ENCODE measurements at regions not wholly inside any gene's neighbourhood (a gene's known extent, or its start where the extent isn't known, plus 50 kb on each side); places are given as distances from the start of the nearest gene placed in this dataset.
"Not testable (repeated sequence)": the region's sequence is repeated elsewhere in the genome, so short reads cannot be mapped to it uniquely, and the experiment has no call there.

- no peak for DNase-seq (ENCODE audit: low read depth, low spot score)
Measured at GRCh38 chr2:60357996-60358395, 195.5 kb downstream of the BCL11A start.

- DNase-seq (ENCODE audit: low read depth, low spot score) = no peak
Measured at GRCh38 chr2:60356346-60356745, 197.1 kb downstream of the BCL11A start.

DNA sequence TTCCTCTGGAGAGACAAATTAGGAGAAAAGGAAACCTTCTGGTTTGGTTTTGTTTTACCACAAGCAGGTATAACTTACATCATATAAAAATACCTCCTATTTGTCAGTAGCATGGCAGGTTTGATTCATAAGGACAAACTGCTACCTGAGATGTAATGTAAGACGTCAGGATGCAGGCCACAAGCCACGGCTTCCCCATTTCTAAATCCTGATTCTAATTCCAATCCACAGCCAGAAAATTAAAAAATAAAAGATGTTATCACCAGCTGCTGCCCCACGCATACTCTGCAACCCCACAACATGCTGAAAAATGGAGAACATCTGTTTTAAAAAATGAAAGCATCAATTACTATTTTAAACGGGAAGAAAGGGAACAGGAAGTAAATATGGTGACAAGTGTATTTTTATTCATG is 197.6 kb downstream of the BCL11A start:
- DNase-seq (ENCODE audit: low read depth, low spot score) = no peak

DNA sequence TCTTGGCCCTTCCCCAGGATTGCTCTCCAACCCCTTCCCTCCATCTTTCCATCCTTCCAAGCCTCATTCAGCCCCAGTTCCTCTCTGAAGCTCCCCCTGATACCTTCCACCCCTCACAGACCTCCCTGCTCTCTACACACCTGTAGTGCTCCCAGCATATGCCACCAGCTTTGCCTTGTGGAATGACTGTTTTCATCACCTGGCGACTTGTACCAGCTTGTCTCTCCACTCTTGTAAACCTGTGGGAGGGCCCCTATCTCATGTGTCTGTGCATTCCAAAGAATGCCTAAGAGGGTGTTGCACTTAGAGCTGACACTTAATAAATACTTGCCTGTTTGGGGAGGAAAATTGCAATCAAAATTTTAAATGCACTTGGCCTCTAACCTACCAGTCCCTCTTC is 198.7 kb downstream of the BCL11A start:
- DNase-seq (ENCODE audit: low read depth, low spot score) = no peak

DNA sequence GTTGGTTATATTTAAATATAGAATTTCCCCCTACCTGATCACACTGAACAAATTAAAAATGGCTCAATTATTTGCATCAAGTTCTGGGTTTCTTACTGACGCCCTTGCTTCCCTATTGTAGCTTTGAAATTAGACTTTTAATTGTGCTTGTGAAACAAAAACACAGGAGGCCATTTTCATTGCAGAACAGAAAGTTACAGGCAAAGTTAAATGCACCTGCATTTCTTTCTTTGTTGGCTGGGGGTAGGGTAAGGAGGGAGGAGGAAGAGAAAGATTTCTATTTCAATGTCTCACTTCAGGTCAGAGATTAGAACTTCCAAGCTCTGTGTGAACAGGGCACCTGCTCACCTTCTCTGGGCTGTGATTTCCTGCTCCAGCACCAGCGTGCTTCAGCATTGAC is 199.6 kb downstream of the BCL11A start:
- no peak for DNase-seq (ENCODE audit: low read depth, low spot score)

GRCh38 chr2:60353406-60353800 is 200.1 kb downstream of the BCL11A start:
- DNase-seq (ENCODE audit: low read depth, low spot score) = no peak

DNA sequence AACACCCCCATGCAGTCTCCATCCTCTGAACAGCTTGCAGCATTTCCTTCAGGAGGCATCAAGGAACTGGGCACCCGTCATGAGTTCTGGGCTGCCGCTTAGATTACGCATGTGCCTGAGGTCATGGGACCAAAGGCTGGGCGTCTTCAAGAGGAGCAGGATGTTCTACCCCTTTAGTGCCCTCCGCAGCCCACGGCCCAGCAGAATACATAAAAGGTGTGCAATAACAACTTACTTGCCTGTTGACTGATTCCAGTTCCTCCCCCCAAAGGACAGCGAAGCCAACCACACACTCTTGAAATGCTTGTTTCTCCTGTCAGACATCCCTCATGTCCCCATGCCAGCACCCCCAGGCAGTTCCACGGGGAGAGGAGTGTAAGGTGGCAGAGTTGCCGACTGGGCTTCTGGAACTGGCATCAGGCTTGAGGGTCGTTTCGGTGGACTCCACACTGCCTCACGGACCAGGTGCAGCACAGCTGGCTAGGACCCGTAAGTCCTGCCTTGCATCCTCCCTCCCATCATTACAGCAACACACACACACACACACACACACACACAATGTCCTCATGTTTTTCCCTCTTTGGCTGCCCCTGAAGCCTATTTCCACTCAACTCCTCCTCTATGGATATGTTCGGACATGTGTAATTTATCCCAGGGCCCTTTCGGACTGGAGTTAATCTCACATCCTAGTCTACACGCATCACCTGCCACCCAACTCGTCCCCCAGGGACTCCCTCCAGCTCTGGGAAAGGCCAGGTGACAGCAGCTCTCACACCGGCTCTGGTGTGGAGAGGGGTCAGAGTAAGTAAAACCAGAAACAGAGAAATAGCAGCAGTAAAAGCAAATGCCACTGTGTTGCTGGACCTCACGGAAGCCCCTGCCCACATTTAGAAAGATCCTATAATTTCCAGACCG is 200.7 kb downstream of the BCL11A start:
- no peak for DNase-seq (ENCODE audit: low read depth, low spot score)

- DNase-seq (ENCODE audit: low read depth, low spot score) = no peak
Measured at GRCh38 chr2:60351802-60352201, 201.7 kb downstream of the BCL11A start.

- DNase-seq (ENCODE audit: low read depth, low spot score) = no peak
Measured at GRCh38 chr2:60351321-60351720, 202.1 kb downstream of the BCL11A start.

DNA sequence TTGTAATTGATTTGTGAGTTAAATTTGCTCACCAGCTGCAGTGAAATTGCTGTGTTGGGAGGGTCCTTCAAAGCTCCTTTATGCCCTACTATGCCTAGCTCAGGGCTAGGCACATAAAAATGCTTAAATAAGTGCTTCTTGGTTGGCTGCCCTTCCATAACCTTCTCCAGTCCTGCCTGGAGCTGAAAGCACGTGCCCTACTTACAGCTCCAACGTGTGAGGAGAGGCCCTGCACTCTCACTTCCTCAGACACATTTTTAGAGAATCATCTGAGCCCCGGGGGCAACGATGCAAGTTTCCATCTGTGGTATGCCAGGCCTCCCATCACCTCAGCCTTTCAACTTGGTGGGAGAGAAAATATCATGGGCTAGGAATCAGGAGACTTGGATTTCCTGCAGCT is 202.7 kb downstream of the BCL11A start:
- DNase-seq (ENCODE audit: low read depth, low spot score) = no peak

- DNase-seq (ENCODE audit: low read depth, low spot score) = no peak
Measured at GRCh38 chr2:60347781-60348180, 205.7 kb downstream of the BCL11A start.

DNA sequence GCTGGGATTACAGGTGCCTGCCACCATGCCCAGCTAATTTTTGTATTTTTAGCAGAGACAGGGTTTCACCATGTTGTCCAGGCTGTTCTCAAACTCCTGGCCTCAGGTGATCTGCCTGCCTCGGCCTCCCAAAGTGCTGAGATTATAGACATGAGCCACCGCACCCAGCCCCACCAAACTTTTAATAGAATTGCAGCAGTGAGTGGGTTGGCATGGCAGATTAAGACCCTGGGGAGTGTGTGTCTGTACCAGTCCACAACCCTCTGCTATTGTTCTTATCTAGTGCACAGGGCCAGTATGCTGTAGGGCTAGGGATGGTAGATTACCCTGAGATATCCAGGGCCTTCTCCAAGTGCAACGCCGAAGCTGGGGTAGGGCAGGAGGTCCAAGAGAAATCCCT is 211.0 kb downstream of the BCL11A start:
- not testable (repeated sequence) for DNase-seq (ENCODE audit: low read depth, low spot score)

- DNase-seq (ENCODE audit: low read depth, low spot score) = no peak
Measured at GRCh38 chr2:60341151-60341550, 212.3 kb downstream of the BCL11A start.

DNA sequence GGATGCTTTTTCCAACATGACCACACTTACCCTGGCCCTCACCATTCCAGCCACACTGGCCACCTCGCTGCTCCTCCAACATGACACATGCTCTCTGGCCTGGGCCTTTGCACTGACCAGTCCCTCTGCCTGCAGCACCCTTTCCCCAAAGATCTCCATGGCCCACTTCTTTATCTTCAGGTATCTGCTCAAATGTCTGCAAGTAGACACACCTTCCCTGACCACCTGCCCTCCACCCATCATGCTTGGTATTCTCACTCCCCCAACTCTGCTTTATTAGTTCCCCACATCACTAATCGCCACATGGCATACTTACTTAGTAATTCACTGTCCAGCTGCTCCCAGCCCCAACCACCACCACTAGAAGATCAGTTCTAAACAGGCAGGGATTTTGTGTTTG is 214.2 kb downstream of the BCL11A start:
- DNase-seq (ENCODE audit: low read depth, low spot score) = no peak

DNA sequence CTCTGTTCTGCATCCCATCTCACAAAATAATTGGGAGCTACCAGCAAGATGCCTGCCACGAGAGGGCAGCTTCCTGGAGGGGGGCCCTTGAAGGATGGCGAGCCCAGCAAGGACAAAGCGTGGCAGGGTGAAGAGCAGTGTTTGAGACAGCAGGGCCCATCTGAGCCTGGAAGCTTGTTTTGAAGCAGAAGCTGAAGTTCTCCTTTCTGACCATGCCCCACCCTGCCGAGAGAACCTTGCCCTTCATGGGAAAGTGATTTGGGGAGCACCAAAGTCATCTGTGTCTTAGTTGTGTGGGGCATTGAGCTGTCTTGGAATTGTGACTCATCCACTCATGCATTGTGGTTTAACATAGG is 216.3 kb downstream of the BCL11A start:
- no peak for DNase-seq (ENCODE audit: low read depth, low spot score)

DNA sequence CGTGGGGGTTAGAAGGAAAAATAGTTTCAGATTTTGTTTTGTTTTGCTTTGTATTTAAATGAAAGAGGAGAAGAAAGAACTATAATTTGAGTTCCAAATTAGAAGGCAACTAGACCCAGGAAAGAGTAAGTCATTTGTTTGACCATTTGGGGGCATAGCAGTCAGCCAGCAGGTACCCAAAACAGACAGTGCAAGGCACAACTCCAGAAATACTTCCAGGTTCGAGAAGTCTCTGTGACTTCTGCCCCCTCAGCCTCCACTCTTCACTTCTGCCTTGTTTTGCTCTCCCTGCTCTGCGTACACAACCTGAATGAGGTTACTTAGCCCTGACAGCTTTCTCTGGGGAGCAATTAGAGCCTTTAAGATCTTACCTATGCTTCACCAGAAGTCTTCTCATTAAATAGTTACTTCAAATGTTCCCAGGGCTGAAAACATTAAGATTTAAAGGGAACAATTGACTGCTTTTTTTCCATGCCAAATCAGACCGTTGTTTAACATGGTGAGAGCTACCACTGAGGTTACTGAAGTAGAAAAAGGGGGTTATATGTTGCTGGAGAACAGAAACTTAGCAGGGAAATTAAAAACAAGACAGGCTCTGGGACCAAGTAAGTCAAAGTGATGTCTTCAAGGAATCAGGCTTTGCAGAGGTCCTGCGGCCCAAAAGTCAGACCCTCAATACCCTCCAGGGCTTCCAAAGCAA is 216.9 kb downstream of the BCL11A start:
- DNase-seq (ENCODE audit: low read depth, low spot score) = no peak

- no peak for DNase-seq (ENCODE audit: low read depth, low spot score)
Measured at GRCh38 chr2:60335533-60336237, 217.8 kb downstream of the BCL11A start.

GRCh38 chr2:60334610-60335009 is 218.8 kb downstream of the BCL11A start:
- no peak for DNase-seq (ENCODE audit: low read depth, low spot score)

DNA sequence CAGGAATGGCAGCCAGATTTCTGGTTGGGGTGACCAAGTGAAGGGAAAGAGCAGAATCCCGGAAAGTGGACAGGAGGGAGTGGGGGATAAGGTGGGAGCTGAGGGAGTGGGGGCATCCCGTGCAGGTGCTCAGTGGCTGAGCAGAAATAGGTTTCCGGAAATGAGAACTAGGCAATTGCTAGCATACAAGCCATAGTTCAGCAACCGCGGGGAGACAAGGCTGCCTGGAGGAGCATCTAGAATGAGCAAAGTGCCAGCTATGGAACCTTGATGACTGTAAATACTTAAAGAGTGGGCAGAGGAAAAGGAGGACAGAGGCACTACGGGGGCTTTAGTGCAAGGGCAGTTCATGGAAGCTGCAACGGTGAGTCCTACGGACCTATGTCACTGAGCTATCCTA is 220.2 kb downstream of the BCL11A start:
- no peak for DNase-seq (ENCODE audit: low read depth, low spot score)

DNA sequence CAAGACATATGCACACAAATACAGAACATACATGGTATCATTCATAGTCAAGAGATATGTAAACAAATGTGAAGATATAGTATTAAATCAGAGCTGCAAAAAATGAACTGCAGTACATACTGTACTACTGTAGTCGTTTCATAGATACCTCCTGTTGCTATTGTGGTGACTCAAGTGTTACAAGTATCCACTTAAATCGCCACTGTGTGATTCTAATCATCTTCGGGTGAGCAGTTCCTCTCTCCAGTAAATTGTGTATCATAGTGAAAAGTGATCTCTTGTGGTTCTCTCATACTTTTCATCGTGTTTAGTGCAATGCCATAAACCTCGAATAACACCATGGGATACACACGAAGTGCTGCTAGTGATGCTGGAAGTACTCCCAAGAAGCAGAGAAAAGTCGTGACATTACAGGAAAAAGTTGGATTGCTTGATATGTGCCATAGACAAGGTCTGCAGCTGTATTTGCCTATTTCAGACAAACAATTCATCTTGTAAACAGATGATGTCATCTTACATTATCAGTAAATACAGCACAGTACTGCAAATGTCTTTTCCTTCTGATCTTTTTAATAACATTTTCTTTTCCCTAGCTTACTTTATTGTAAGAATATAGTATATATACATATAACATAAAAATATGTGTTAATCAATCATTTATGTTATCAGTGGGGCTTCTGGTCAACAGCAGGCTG is 222.2 kb downstream of the BCL11A start:
- DNase-seq (ENCODE audit: low read depth, low spot score) = no peak

- no peak for DNase-seq (ENCODE audit: low read depth, low spot score)
Measured at GRCh38 chr2:60329225-60329624, 224.2 kb downstream of the BCL11A start.

- DNase-seq (ENCODE audit: low read depth, low spot score) = no peak
Measured at GRCh38 chr2:60324536-60324935, 228.9 kb downstream of the BCL11A start.

Measured in iPS DF 19.7 (cell line).